ENCODE measurements at regions not wholly inside any gene's neighbourhood (a gene's known extent, or its start where the extent isn't known, plus 50 kb on each side); places are given as distances from the start of the nearest gene placed in this dataset.

DNA sequence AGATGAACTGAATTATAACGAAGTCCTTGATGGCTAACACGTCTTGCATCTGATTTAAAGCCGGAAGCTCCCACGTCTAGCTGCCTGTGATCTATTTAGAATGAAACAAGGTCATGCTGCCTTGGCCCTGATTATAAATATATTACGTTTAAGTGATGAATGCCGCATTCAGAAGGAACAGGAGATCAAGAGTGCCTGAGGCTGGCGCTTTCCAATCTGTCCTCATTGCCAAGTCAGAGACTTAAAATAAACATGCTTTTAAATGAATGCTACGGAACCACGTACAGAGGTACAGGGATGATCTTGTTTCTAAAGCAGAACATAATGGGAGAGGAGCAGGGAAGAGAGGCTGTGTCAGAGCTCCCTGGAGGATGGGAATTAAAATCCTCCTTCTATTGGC, 292.8 kb downstream of the TLE1 start:
- intact Hi-C loops (cut with DNase I): no loop called here

DNA sequence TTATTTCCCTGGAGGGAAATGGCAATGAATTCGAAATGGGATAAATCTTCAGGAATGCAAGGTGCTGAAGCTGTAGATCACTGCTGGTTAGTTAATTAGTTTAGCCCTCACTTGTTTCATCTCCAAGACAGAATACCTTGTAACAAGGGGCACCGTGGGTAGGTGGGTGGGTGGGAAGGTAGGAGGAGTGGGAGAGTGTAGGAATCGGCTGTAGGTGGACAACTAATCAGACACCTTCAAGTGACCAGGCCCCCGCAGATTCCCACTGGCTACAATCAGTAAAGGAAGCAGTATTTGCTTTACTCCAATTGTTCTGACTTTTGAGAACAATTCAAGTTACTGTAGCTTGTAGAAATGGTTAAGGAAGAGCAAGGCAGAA, 293.7 kb downstream of the TLE1 start:
- no peak for DNase-seq
- TF ChIP-seq, protein P1, sequence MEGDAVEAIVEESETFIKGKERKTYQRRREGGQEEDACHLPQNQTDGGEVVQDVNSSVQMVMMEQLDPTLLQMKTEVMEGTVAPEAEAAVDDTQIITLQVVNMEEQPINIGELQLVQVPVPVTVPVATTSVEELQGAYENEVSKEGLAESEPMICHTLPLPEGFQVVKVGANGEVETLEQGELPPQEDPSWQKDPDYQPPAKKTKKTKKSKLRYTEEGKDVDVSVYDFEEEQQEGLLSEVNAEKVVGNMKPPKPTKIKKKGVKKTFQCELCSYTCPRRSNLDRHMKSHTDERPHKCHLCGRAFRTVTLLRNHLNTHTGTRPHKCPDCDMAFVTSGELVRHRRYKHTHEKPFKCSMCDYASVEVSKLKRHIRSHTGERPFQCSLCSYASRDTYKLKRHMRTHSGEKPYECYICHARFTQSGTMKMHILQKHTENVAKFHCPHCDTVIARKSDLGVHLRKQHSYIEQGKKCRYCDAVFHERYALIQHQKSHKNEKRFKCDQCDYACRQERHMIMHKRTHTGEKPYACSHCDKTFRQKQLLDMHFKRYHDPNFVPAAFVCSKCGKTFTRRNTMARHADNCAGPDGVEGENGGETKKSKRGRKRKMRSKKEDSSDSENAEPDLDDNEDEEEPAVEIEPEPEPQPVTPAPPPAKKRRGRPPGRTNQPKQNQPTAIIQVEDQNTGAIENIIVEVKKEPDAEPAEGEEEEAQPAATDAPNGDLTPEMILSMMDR (IDR thresholded peaks at IDR 0.05): no peak
- Histone ChIP-seq H3K27me3 (no peaks in the 10 kb centered on the region), H3K36me3 (no peaks in the 10 kb centered on the region), H3K9me3 (no peaks in the 10 kb centered on the region), H3K4me1 (no peaks in the 10 kb centered on the region), H3K4me3 (no peak overlapping the region), H3K27ac (no peak overlapping the region), H3K9ac (ENCODE audit: low read depth in 2 of 2, low read length in 2 of 2) (no peak overlapping the region)
- intact Hi-C loops (cut with DNase I): no loop called here

More for the DNA sequence above, 292.8 kb downstream of the TLE1 start:
- no peaks in the 10 kb centered on the region for H3K36me3 ChIP-seq
- H3K27me3 ChIP-seq: no peaks in the 10 kb centered on the region
- H3K9me3 ChIP-seq: no peaks in the 10 kb centered on the region
- no peak overlapping the region for H3K4me3 ChIP-seq
- H3K9ac ChIP-seq (ENCODE audit: low read depth in 2 of 2, low read length in 2 of 2): no peak overlapping the region
- no peak overlapping the region for H3K27ac ChIP-seq
- TF ChIP-seq, protein P1 (IDR thresholded peaks at IDR 0.05): no peak
- no peak for DNase-seq
- H3K4me1 ChIP-seq: no peaks in the 10 kb centered on the region

DNA sequence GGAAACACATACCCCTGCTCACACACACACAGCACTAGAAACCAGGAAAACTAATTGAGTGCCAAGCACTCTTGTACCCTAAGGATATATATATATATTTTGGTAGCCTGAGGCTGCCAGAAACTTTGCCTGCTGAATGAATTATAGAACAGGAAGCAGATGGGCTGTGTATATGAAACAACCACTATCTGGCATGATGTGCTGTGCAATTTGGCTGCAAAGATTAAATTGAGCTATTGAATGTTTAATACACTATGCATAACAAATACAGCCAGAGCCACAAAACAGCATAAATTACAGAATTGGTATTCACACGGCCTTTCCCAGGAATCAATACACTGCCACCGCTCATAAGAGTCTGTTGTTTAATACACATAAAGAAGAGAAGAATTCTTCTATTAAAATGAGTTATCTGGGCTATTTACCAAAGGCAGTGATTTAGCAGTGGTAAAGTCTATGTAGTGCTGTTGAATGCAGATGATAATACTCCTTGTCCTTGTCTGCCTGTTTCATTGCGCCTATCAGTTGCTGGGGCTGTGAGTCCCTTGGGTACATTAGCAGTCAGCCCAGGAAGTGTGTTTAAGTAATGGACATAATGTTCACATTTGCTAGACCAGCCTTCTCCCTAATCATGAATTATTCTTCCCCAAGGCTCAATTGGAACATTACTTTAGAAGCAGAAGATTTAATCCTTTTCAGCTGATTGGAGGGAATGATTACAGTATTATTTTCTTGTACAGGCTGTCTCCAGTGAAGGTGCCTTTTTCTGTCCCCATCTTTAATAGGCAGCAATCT, 294.3 kb downstream of the TLE1 start:
- DNase-seq: no peak
- H3K27ac ChIP-seq: peak overlapping the region; percentile 22
- no peak overlapping the region for H3K9ac ChIP-seq (ENCODE audit: low read depth in 2 of 2, low read length in 2 of 2)
- no peaks in the 10 kb centered on the region for H3K36me3 ChIP-seq
- TF ChIP-seq, protein P1 (IDR thresholded peaks at IDR 0.05): no peak
- H3K9me3 ChIP-seq: no peaks in the 10 kb centered on the region
- no peak overlapping the region for H3K4me3 ChIP-seq
- H3K27me3 ChIP-seq: no peaks in the 10 kb centered on the region
- no peaks in the 10 kb centered on the region for H3K4me1 ChIP-seq
- intact Hi-C loops (cut with DNase I): no loop called here

DNA sequence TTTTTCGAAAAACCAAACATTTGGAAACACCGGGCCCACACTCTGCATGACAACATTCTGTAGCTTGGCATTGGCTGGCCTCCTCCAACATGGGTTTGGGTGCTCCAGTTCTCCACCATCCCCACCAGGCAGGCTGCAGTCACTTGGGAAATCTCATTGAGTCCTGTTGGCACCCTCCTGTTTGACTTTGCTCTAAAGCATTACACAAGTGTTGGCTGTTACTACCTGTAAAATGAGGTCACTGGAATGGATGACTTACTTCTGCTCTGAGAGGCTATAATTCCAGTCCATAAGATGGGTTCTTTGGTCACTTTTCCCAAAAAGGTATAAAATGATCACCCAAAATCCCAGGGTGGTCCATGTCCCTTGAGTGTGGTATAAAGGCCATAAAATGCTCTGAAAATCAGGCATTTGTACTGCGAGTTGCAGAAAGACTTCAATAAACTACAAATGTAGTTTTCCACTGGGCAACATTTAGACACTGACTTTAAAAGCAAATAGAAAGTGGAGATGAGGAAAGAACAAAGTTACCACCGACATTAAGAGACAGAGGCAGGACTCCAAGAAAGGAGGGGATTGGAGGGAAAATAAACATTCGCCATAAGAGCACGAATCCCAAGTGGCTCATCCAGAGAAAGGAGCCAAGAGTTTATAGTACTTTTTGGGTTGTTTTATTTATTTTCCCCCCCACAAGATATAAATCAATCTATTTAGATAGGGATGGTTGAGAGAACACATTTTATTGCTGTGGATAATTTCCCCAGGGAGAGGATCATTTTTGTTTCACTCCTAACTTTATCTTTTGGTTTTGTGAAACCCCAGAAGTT, 295.1 kb downstream of the TLE1 start:
- Histone ChIP-seq H3K9me3 (no peaks in the 10 kb centered on the region), H3K4me3 (no peak overlapping the region), H3K4me1 (no peaks in the 10 kb centered on the region), H3K9ac (ENCODE audit: low read depth in 2 of 2, low read length in 2 of 2) (no peak overlapping the region), H3K27ac (peak overlapping the region; percentile 22), H3K36me3 (no peaks in the 10 kb centered on the region), H3K27me3 (no peaks in the 10 kb centered on the region)
- intact Hi-C loops (cut with DNase I): no loop called here
- TF ChIP-seq, protein P1 (IDR thresholded peaks at IDR 0.05): no peak
- DNase-seq: no peak

DNA sequence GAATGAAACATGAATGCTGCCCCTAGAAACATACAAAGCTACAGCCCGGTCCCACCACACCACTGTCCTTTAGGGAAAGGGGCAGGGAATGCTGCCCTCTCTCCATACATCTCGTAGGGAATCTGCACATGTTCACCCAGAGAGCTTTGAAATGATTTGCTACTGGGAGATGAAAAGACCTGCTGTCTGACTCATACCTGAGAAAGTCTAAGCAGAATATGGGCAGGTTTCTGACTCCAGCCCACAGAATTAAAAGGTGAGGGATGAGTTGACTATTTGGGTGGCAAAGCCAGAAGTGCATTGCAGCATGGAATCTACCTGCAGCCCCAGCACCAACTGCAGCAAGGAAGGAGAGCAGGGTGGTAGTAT, 297.9 kb downstream of the TLE1 start:
- intact Hi-C loops (cut with DNase I): no loop called here
- Histone ChIP-seq H3K27me3 (no peaks in the 10 kb centered on the region), H3K36me3 (no peaks in the 10 kb centered on the region), H3K4me3 (no peak overlapping the region), H3K9ac (ENCODE audit: low read depth in 2 of 2, low read length in 2 of 2) (no peak overlapping the region), H3K27ac (no peak overlapping the region), H3K9me3 (no peaks in the 10 kb centered on the region), H3K4me1 (no peaks in the 10 kb centered on the region)
- no peak for DNase-seq
- TF ChIP-seq, protein P1 (IDR thresholded peaks at IDR 0.05): no peak
